H9 (cell line): ENCODE measurements at regions not wholly inside any gene's neighbourhood (a gene's known extent, or its start where the extent isn't known, plus 50 kb on each side); places are given as distances from the start of the nearest gene placed in this dataset.

Experiments used
- DNase-seq: peaks from one replicate; pipeline ENCODE4 v3.0.0-alpha.2; 2017
- H2AFZ ChIP-seq: one replicate; pipeline ENCODE4 v1.6.1; 2013; ENCODE audit warnings: mild to moderate bottlenecking, low read length, control low read depth, moderate library complexity
- H2AK5ac ChIP-seq: 2 replicates; pipeline ENCODE4 v1.6.1; 2013; ENCODE audit warnings: low read length, control low read depth, mixed read lengths; ENCODE audit not compliant: insufficient read length
- H2BK120ac ChIP-seq: one replicate; pipeline ENCODE4 v1.6.1; 2013; ENCODE audit warnings: low read depth, mild to moderate bottlenecking, low read length, control low read depth, inconsistent platforms; ENCODE audit not compliant: poor library complexity, severe bottlenecking
- H2BK12ac ChIP-seq: 2 replicates; pipeline ENCODE4 v1.6.1; 2013; ENCODE audit warnings: low read length, control low read depth, mixed read lengths, low read depth; ENCODE audit not compliant: insufficient read length
- H2BK15ac ChIP-seq: 2 replicates; pipeline ENCODE4 v1.6.1; 2013; ENCODE audit warnings: low read depth, low read length, control low read depth
- H2BK20ac ChIP-seq: one replicate; pipeline ENCODE4 v1.6.1; 2013; ENCODE audit warnings: low read depth, mild to moderate bottlenecking, low read length, control low read depth, inconsistent platforms; ENCODE audit not compliant: poor library complexity, severe bottlenecking
- H2BK5ac ChIP-seq: 2 replicates; pipeline ENCODE4 v1.6.1; 2013; ENCODE audit warnings: low read length, control low read depth, mixed read lengths; ENCODE audit not compliant: insufficient read length
- H3K14ac ChIP-seq: 2 replicates; pipeline ENCODE4 v1.6.1; 2013; ENCODE audit warnings: low read length, control low read depth; ENCODE audit not compliant: insufficient read depth
- H3K18ac ChIP-seq: 2 replicates; pipeline ENCODE4 v1.6.1; 2013; ENCODE audit warnings: low read depth, mild to moderate bottlenecking, mixed read lengths, low read length, control low read depth; ENCODE audit not compliant: insufficient read length
- H3K23ac ChIP-seq: 2 replicates; pipeline ENCODE4 v1.6.1; 2013; ENCODE audit warnings: low read length, control low read depth, mixed read lengths, low read depth; ENCODE audit not compliant: insufficient read length
- H3K23me2 ChIP-seq: 2 replicates; pipeline ENCODE4 v1.6.1; 2013; ENCODE audit warnings: low read depth, mild to moderate bottlenecking, mixed read lengths, low read length, control low read depth; ENCODE audit not compliant: insufficient read length, poor library complexity, severe bottlenecking
- H3K27ac ChIP-seq: 2 replicates; pipeline ENCODE4 v1.5.1; 2013; ENCODE audit warnings: low read length, control low read depth, mixed read lengths, low read depth; ENCODE audit not compliant: insufficient read length
- H3K27me3 ChIP-seq: 2 replicates; pipeline ENCODE4 v1.6.1; 2013; ENCODE audit warnings: low read length, control low read depth, inconsistent platforms; ENCODE audit not compliant: insufficient read depth
- H3K4ac ChIP-seq: 2 replicates; pipeline ENCODE4 v1.6.1; 2013; ENCODE audit warnings: low read depth, mild to moderate bottlenecking, control low read depth, inconsistent platforms, low read length, moderate library complexity
- H3K4me1 ChIP-seq: 2 replicates; pipeline ENCODE4 v1.6.1; 2013; ENCODE audit warnings: low read length, control low read depth, inconsistent platforms; ENCODE audit not compliant: insufficient read depth
- H3K4me2 ChIP-seq: 2 replicates; pipeline ENCODE4 v1.6.1; 2013; ENCODE audit warnings: low read length, control low read depth, mixed read lengths; ENCODE audit not compliant: insufficient read length, insufficient read depth
- H3K56ac ChIP-seq: 2 replicates; pipeline ENCODE4 v1.6.1; 2013; ENCODE audit warnings: low read depth, mild to moderate bottlenecking, mixed read lengths, low read length, control low read depth; ENCODE audit not compliant: insufficient read length
- H3K79me1 ChIP-seq: 2 replicates; pipeline ENCODE4 v1.6.1; 2013; ENCODE audit warnings: low read depth, mild to moderate bottlenecking, moderate library complexity, low read length, control low read depth, inconsistent platforms; ENCODE audit not compliant: insufficient read depth, poor library complexity, severe bottlenecking
- H3K79me2 ChIP-seq: 2 replicates; pipeline ENCODE4 v1.6.1; 2013; ENCODE audit warnings: low read length, control low read depth, inconsistent platforms; ENCODE audit not compliant: insufficient read depth
- H3K9ac ChIP-seq: 2 replicates; pipeline ENCODE4 v1.6.1; 2013; ENCODE audit warnings: low read length, control low read depth, mixed read lengths; ENCODE audit not compliant: insufficient read length; ENCODE audit errors: extremely low read depth
- H3K9me3 ChIP-seq: one replicate; pipeline ENCODE4 v1.6.1; 2013; ENCODE audit warnings: low read depth, low read length, inconsistent platforms; ENCODE audit not compliant: control insufficient read depth
- H3T11ph ChIP-seq: one replicate; pipeline ENCODE4 v1.6.1; 2013; ENCODE audit warnings: mild to moderate bottlenecking, low read length, control low read depth, inconsistent platforms
- H4K20me1 ChIP-seq: one replicate; pipeline ENCODE4 v1.6.1; 2013; ENCODE audit not compliant: control insufficient read depth, insufficient read length, insufficient read depth
- H4K5ac ChIP-seq: 2 replicates; pipeline ENCODE4 v1.6.1; 2013; ENCODE audit warnings: low read depth, mild to moderate bottlenecking, mixed read lengths, low read length, control low read depth; ENCODE audit not compliant: insufficient read length
- H4K8ac ChIP-seq: replicated peaks from 2 replicates; pipeline ENCODE4 v1.6.1; 2013; ENCODE audit warnings: low read length, control low read depth, mixed read lengths, low read depth; ENCODE audit not compliant: insufficient read length
- H4K91ac ChIP-seq: 2 replicates; pipeline ENCODE4 v1.6.1; 2013; ENCODE audit warnings: low read depth, mild to moderate bottlenecking, moderate library complexity, mixed read lengths, low read length, control low read depth; ENCODE audit not compliant: insufficient read length
- H3K27ac Mint-ChIP-seq, 3 experiments: 2 replicates in 2 of 3; 3 replicates in 1 of 3; pipeline ENCODE4 v1.8.0; 2020 to 2021; ENCODE audit warnings: mixed read lengths in 3 of 3, mild to moderate bottlenecking in 1 of 3, moderate library complexity in 1 of 3
- H3K27me3 Mint-ChIP-seq: 2 replicates; pipeline ENCODE4 v1.8.0; 2021; ENCODE audit warnings: low read depth, mild to moderate bottlenecking, moderate library complexity, mixed read lengths
- H3K36me3 Mint-ChIP-seq, 3 experiments: 2 replicates in 2 of 3; 3 replicates in 1 of 3; pipeline ENCODE4 v1.8.0; 2020 to 2021; ENCODE audit warnings: low read depth in 3 of 3, mixed read lengths in 3 of 3; ENCODE audit not compliant: insufficient read depth in 1 of 3
- H3K4me1 Mint-ChIP-seq, 2 experiments: 2 replicates each; pipeline ENCODE4 v1.8.0; 2020; ENCODE audit warnings: mixed read lengths in 2 of 2
- H3K4me3 Mint-ChIP-seq, 2 experiments: 2 replicates in 1 of 2; 3 replicates in 1 of 2; pipeline ENCODE4 v1.8.0; 2020 to 2021; ENCODE audit warnings: mild to moderate bottlenecking in 2 of 2, mixed read lengths in 2 of 2, moderate library complexity in 1 of 2
- H3K9me3 Mint-ChIP-seq, 2 experiments: 2 replicates in 1 of 2; 3 replicates in 1 of 2; pipeline ENCODE4 v1.8.0; 2020; ENCODE audit warnings: mild to moderate bottlenecking in 2 of 2, mixed read lengths in 2 of 2, moderate library complexity in 1 of 2
- WGBS: extraction: QIAGEN DNeasy Blood & Tissue Kit; methylation state at CpG from one replicate; pipeline ENCODE4 v1.1.7; 2013; ENCODE audit warnings: missing lambda C conversion rate, low lambda C conversion rate, mixed read lengths; ENCODE audit not compliant: insufficient read length; ENCODE audit errors: extremely low coverage; 5-methylcytosine and 5-hydroxymethylcytosine counted together
- TF ChIP-seq, protein P1 (sequence below): fragments of 200-600 bp; sonication (generic); conservative IDR thresholded peaks from 3 replicates; pipeline ENCODE4 v1.8.0; 2021; ENCODE audit warnings: antibody characterized with exemption, mild to moderate bottlenecking

DNA sequence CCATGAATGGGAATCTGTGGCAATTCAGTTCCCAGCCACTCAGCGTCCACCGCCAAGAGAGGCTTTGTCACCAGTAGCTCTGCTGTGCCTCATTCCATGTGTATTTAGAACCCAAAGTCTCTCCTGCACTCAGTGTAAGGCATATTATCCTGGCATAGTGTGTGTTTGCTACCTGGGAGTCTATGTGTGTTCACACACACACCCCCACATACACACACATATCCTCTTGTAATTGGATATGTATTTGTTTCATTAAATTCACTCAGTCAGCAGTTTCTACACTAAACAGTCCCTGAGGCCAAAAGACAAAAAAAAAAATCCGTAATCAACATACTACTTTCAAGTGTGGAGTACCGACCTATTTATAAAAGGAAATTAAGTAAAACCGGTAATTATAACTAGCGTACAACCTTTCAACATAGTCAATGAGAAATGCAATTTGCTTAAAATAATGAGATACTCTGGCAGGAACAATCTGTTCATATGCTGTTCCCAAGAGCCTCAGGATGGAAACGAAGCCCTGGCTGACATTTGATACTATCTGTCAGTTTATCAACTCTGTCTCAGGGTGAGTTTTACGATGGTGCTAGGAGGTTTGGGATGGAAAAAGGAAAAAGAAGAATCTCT is 425.8 kb upstream of the CELF2 start:
- DNase-seq: no peak
- WGBS: no CpG with 5 or more reads among the region's 8 CpGs
- H4K20me1 ChIP-seq: no peaks in the 10 kb centered on the region
- H2BK120ac ChIP-seq: no peak overlapping the region
- H2BK12ac ChIP-seq: no peak overlapping the region
- Mint-ChIP-seq H3K4me3 (no peak overlapping the region), H3K27ac (no peak overlapping the region), H3K36me3 (peaks cover 0 to 7% (median 3%) of the 10 kb centered on the region in 3 experiments; a peak in 2 of 7 replicates), H3K4me1 (peaks cover 25 to 30% of the 10 kb centered on the region in 2 experiments), H3K9me3 (peaks cover 5 to 6% of the 10 kb centered on the region in 2 experiments; a peak in 3 of 5 replicates), H3K27me3 (no peaks in the 10 kb centered on the region)
- no peak overlapping the region for H2BK15ac ChIP-seq
- peaks cover 5% of the 10 kb centered on the region; the same call in 1 of the 2 replicates for H3K4me1 ChIP-seq
- no peak overlapping the region for H2AFZ ChIP-seq
- H3K56ac ChIP-seq: no peak overlapping the region
- H2BK5ac ChIP-seq: no peak overlapping the region
- no peak overlapping the region for H3K23ac ChIP-seq
- H3K9ac ChIP-seq: no peak overlapping the region
- no peak overlapping the region for H2AK5ac ChIP-seq
- H3K23me2 ChIP-seq: no peaks in the 10 kb centered on the region
- H3K4ac ChIP-seq: no peak overlapping the region
- no peak overlapping the region for H2BK20ac ChIP-seq
- H4K5ac ChIP-seq: no peak overlapping the region
- TF ChIP-seq, protein P1, sequence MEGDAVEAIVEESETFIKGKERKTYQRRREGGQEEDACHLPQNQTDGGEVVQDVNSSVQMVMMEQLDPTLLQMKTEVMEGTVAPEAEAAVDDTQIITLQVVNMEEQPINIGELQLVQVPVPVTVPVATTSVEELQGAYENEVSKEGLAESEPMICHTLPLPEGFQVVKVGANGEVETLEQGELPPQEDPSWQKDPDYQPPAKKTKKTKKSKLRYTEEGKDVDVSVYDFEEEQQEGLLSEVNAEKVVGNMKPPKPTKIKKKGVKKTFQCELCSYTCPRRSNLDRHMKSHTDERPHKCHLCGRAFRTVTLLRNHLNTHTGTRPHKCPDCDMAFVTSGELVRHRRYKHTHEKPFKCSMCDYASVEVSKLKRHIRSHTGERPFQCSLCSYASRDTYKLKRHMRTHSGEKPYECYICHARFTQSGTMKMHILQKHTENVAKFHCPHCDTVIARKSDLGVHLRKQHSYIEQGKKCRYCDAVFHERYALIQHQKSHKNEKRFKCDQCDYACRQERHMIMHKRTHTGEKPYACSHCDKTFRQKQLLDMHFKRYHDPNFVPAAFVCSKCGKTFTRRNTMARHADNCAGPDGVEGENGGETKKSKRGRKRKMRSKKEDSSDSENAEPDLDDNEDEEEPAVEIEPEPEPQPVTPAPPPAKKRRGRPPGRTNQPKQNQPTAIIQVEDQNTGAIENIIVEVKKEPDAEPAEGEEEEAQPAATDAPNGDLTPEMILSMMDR: no peak
- H3K18ac ChIP-seq: no peak overlapping the region
- no peaks in the 10 kb centered on the region for H3K79me1 ChIP-seq
- H4K91ac ChIP-seq: no peak overlapping the region
- H4K8ac ChIP-seq: no peak overlapping the region
- no peaks in the 10 kb centered on the region for H3K27me3 ChIP-seq
- no peak overlapping the region for H3K14ac ChIP-seq
- H3T11ph ChIP-seq: no peak overlapping the region
- no peak overlapping the region for H3K27ac ChIP-seq
- no peak overlapping the region for H3K4me2 ChIP-seq
- no peaks in the 10 kb centered on the region for H3K79me2 ChIP-seq
- H3K9me3 ChIP-seq: no peaks in the 10 kb centered on the region
